Endothelial cell of umbilical vein (primary cell): ENCODE measurements at regions not wholly inside any gene's neighbourhood (a gene's known extent, or its start where the extent isn't known, plus 50 kb on each side); places are given as distances from the start of the nearest gene placed in this dataset.

Source experiments
- EZH2 ChIP-seq: IDR thresholded peaks from 2 replicates; pipeline ENCODE4 v1.6.1; 2012; ENCODE audit warnings: borderline replicate concordance, low read depth, mild to moderate bottlenecking, moderate library complexity, low read length, inconsistent platforms; ENCODE audit not compliant: severe bottlenecking
- POLR2A ChIP-seq: IDR thresholded peaks from 2 replicates; pipeline ENCODE4 v1.6.1; 2012; ENCODE audit warnings: low read depth, mild to moderate bottlenecking, control low read depth, low read length

- TF ChIP-seq POLR2A (no peak), EZH2 (no peak)
These were observed 271.7 kb upstream of the GBE1 start for GRCh38 chr3:82033186-82033585.
